HEK293 (cell line): ENCODE measurements at regions not wholly inside any gene's neighbourhood (a gene's known extent, or its start where the extent isn't known, plus 50 kb on each side); places are given as distances from the start of the nearest gene placed in this dataset.

Source experiments
- CTCF ChIA-PET: fragments of 350-600 bp; formaldehyde crosslinking; extraction: SDS; loops from one replicate; lab custom pipeline; 2021; ENCODE audit warnings: antibody characterized with exemption; lab: Yijun Ruan, JAX
- POLR2A ChIA-PET: fragments of 300-600 bp; formaldehyde crosslinking; extraction: SDS; loops from one replicate; lab custom pipeline; 2020; ENCODE audit warnings: antibody characterized with exemption, inconsistent platforms; lab: Yijun Ruan, JAX
- H3K27ac ChIP-seq: fragments of 200-500 bp; sonication (Bioruptor generic); 2 replicates; pipeline ENCODE4 v1.5.1; 2014; ENCODE audit warnings: low read depth, low read length, control low read depth, inconsistent platforms; ENCODE audit errors: extremely low read depth
- H3K36me3 ChIP-seq, 2 experiments: fragments of 200-500 bp in 1 of 2; sonication (Bioruptor generic) in 1 of 2; 1 replicate in 1 of 2; 2 replicates in 1 of 2; pipeline ENCODE4 v1.5.1; 2014 to 2017; ENCODE audit warnings: inconsistent platforms in 2 of 2, low read length in 2 of 2; ENCODE audit not compliant: control insufficient read depth in 2 of 2, insufficient read depth in 1 of 2
- H3K4me1 ChIP-seq: fragments of 200-500 bp; sonication (Bioruptor generic); 2 replicates; pipeline ENCODE4 v1.5.1; 2014; ENCODE audit warnings: mild to moderate bottlenecking, low read length, inconsistent platforms; ENCODE audit not compliant: control insufficient read depth, insufficient read depth
- H3K4me3 ChIP-seq: 2 replicates; pipeline ENCODE4 v1.5.1; 2011; ENCODE audit warnings: low read depth, mild to moderate bottlenecking, control low read depth, low read length, moderate library complexity
- H3K9me3 ChIP-seq: fragments of 200-500 bp; sonication (Bioruptor generic); 2 replicates; pipeline ENCODE4 v1.5.1; 2014; ENCODE audit warnings: low read depth, low read length, inconsistent platforms; ENCODE audit not compliant: control insufficient read depth, insufficient read depth
- HOXC10 ChIP-seq: sonication (generic); formaldehyde crosslinking; IDR thresholded peaks from 2 replicates; pipeline ENCODE4 v1.8.1; 2023; ENCODE audit warnings: mild to moderate bottlenecking, missing genetic modification reagents
- KLF16 ChIP-seq: fragments of 450-650 bp; formaldehyde crosslinking; IDR thresholded peaks from 2 replicates; pipeline ENCODE4 v1.5.1; 2017; ENCODE audit warnings: missing biosample characterization, missing genetic modification characterization
- SALL2 ChIP-seq: fragments of 450-650 bp; formaldehyde crosslinking; IDR thresholded peaks from 2 replicates; pipeline ENCODE4 v1.5.0; 2017; ENCODE audit warnings: missing biosample characterization, mild to moderate bottlenecking, missing genetic modification characterization, borderline replicate concordance
- SCRT1 ChIP-seq: fragments of 450-650 bp; formaldehyde crosslinking; IDR thresholded peaks from 2 replicates; pipeline ENCODE4 v1.5.1; 2016; ENCODE audit warnings: missing biosample characterization, missing genetic modification characterization, borderline replicate concordance
- SP3 ChIP-seq: fragments of 450-650 bp; formaldehyde crosslinking; IDR thresholded peaks from 2 replicates; pipeline ENCODE4 v1.5.1; 2016; ENCODE audit warnings: missing biosample characterization, missing genetic modification characterization
- ZBTB20 ChIP-seq: fragments of 450-650 bp; formaldehyde crosslinking; IDR thresholded peaks from 2 replicates; pipeline ENCODE4 v1.5.1; 2016; ENCODE audit warnings: missing biosample characterization, missing genetic modification characterization
- ZNF112 ChIP-seq: fragments of 450-650 bp; formaldehyde crosslinking; IDR thresholded peaks from 2 replicates; pipeline ENCODE4 v1.5.0; 2017; ENCODE audit warnings: missing biosample characterization, missing genetic modification characterization
- ZNF121 ChIP-seq: fragments of 450-650 bp; formaldehyde crosslinking; IDR thresholded peaks from 2 replicates; pipeline ENCODE4 v1.5.1; 2016; ENCODE audit warnings: missing biosample characterization, missing genetic modification characterization
- ZNF239 ChIP-seq: fragments of 450-650 bp; formaldehyde crosslinking; IDR thresholded peaks from 2 replicates; pipeline ENCODE4 v1.5.1; 2016; ENCODE audit warnings: missing biosample characterization, missing genetic modification characterization
- ZNF311 ChIP-seq: fragments of 450-650 bp; formaldehyde crosslinking; IDR thresholded peaks from 2 replicates; pipeline ENCODE4 v1.5.1; 2017; ENCODE audit warnings: missing biosample characterization, missing genetic modification characterization, borderline replicate concordance
- ZNF404 ChIP-seq: fragments of 450-650 bp; formaldehyde crosslinking; IDR thresholded peaks from 2 replicates; pipeline ENCODE4 v1.5.1; 2017; ENCODE audit warnings: missing biosample characterization, missing genetic modification characterization
- ZNF449 ChIP-seq: fragments of 450-650 bp; formaldehyde crosslinking; IDR thresholded peaks from 2 replicates; pipeline ENCODE4 v1.5.1; 2017; ENCODE audit warnings: missing biosample characterization, mild to moderate bottlenecking, missing genetic modification characterization, moderate library complexity
- ZNF473 ChIP-seq: fragments of 450-650 bp; formaldehyde crosslinking; IDR thresholded peaks from 2 replicates; pipeline ENCODE4 v1.5.1; 2017; ENCODE audit warnings: missing biosample characterization, missing genetic modification characterization
- ZNF544 ChIP-seq: fragments of 450-650 bp; formaldehyde crosslinking; IDR thresholded peaks from 2 replicates; pipeline ENCODE4 v1.5.0; 2017; ENCODE audit warnings: missing biosample characterization, missing genetic modification characterization
- ZNF626 ChIP-seq: fragments of 450-650 bp; sonication (Bioruptor Pico); formaldehyde crosslinking; IDR thresholded peaks from 2 replicates; pipeline ENCODE4 v1.5.1; 2018; ENCODE audit warnings: missing biosample characterization, missing genetic modification characterization, inconsistent platforms
- ZNF654 ChIP-seq: fragments of 450-650 bp; formaldehyde crosslinking; IDR thresholded peaks from 2 replicates; pipeline ENCODE4 v1.5.1; 2016; ENCODE audit warnings: low read depth, missing biosample characterization, missing genetic modification characterization
- ZNF660 ChIP-seq: fragments of 450-650 bp; IDR thresholded peaks from 2 replicates; pipeline ENCODE4 v1.5.1; 2018; ENCODE audit warnings: missing biosample characterization, mild to moderate bottlenecking, missing genetic modification characterization
- ZNF768 ChIP-seq: fragments of 450-650 bp; formaldehyde crosslinking; IDR thresholded peaks from 2 replicates; pipeline ENCODE4 v1.5.1; 2018; ENCODE audit warnings: missing biosample characterization, mild to moderate bottlenecking, missing genetic modification characterization
- ZSCAN16 ChIP-seq: fragments of 450-650 bp; formaldehyde crosslinking; IDR thresholded peaks from 2 replicates; pipeline ENCODE4 v1.5.1; 2016; ENCODE audit warnings: missing biosample characterization, missing genetic modification characterization
- ZSCAN18 ChIP-seq: fragments of 450-650 bp; formaldehyde crosslinking; IDR thresholded peaks from 2 replicates; pipeline ENCODE4 v1.5.1; 2016; ENCODE audit warnings: missing biosample characterization, missing genetic modification characterization
- TF ChIP-seq, protein P1 (sequence below): fragments of 450-650 bp; formaldehyde crosslinking; IDR thresholded peaks from 2 replicates; pipeline ENCODE4 v1.5.1; 2016; ENCODE audit warnings: missing biosample characterization, missing genetic modification characterization, borderline replicate concordance
- TF ChIP-seq, protein P2 (sequence below): fragments of 450-650 bp; formaldehyde crosslinking; IDR thresholded peaks from 2 replicates; pipeline ENCODE4 v1.5.1; 2016; ENCODE audit warnings: missing biosample characterization, missing genetic modification characterization
- TF ChIP-seq, protein P3 (sequence below): fragments of 450-650 bp; formaldehyde crosslinking; IDR thresholded peaks from 2 replicates; pipeline ENCODE4 v1.5.1; 2016; ENCODE audit warnings: missing biosample characterization, missing genetic modification characterization
- TF ChIP-seq, protein P4 (sequence below): fragments of 450-650 bp; formaldehyde crosslinking; IDR thresholded peaks from 2 replicates; pipeline ENCODE4 v1.5.1; 2016; ENCODE audit warnings: missing biosample characterization, missing genetic modification characterization

GRCh38 chr9:116002624-116003023, 151.0 kb upstream of the PAPPA start (continued):
- TF ChIP-seq, protein P1, sequence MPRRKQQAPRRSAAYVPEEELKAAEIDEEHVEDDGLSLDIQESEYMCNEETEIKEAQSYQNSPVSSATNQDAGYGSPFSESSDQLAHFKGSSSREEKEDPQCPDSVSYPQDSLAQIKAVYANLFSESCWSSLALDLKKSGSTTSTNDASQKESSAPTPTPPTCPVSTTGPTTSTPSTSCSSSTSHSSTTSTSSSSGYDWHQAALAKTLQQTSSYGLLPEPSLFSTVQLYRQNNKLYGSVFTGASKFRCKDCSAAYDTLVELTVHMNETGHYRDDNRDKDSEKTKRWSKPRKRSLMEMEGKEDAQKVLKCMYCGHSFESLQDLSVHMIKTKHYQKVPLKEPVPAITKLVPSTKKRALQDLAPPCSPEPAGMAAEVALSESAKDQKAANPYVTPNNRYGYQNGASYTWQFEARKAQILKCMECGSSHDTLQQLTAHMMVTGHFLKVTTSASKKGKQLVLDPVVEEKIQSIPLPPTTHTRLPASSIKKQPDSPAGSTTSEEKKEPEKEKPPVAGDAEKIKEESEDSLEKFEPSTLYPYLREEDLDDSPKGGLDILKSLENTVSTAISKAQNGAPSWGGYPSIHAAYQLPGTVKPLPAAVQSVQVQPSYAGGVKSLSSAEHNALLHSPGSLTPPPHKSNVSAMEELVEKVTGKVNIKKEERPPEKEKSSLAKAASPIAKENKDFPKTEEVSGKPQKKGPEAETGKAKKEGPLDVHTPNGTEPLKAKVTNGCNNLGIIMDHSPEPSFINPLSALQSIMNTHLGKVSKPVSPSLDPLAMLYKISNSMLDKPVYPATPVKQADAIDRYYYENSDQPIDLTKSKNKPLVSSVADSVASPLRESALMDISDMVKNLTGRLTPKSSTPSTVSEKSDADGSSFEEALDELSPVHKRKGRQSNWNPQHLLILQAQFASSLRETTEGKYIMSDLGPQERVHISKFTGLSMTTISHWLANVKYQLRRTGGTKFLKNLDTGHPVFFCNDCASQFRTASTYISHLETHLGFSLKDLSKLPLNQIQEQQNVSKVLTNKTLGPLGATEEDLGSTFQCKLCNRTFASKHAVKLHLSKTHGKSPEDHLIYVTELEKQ (tag by site-specific recombination), result no peak
- TF ChIP-seq SCRT1 (tag by site-specific recombination) (no peak), ZSCAN16 (tag by site-specific recombination) (no peak), ZSCAN18 (tag by site-specific recombination) (no peak), HOXC10 (CRISPR knock-in tag) (no peak), SP3 (no peak), ZNF768 (tag by site-specific recombination) (no peak), ZNF660 (tag by site-specific recombination) (no peak), ZNF404 (tag by site-specific recombination) (no peak), KLF16 (tag by site-specific recombination) (no peak), SALL2 (tag by site-specific recombination) (no peak)

GRCh38 chr9:116003397-116003796, 150.2 kb upstream of the PAPPA start:
- TF ChIP-seq ZNF473 (tag by site-specific recombination) (no peak), ZNF626 (tag by site-specific recombination) (no peak), ZNF654 (no peak), KLF16 (tag by site-specific recombination) (no peak), ZNF311 (no peak), ZNF121 (no peak), ZBTB20 (tag by site-specific recombination) (no peak), ZNF239 (no peak), ZNF449 (tag by site-specific recombination) (no peak), ZNF112 (no peak), ZNF544 (tag by site-specific recombination) (no peak)
- TF ChIP-seq, protein P2, sequence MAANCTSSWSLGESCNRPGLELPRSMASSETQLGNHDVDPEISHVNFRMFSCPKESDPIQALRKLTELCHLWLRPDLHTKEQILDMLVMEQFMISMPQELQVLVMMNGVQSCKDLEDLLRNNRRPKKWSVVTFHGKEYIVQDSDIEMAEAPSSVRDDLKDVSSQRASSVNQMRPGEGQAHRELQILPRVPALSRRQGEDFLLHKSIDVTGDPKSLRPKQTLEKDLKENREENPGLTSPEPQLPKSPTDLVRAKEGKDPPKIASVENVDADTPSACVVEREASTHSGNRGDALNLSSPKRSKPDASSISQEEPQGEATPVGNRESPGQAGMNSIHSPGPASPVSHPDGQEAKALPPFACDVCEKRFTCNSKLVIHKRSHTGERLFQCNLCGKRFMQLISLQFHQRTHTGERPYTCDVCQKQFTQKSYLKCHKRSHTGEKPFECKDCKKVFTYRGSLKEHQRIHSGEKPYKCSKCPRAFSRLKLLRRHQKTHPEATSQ (tag by site-specific recombination), result no peak
- TF ChIP-seq, protein P3, sequence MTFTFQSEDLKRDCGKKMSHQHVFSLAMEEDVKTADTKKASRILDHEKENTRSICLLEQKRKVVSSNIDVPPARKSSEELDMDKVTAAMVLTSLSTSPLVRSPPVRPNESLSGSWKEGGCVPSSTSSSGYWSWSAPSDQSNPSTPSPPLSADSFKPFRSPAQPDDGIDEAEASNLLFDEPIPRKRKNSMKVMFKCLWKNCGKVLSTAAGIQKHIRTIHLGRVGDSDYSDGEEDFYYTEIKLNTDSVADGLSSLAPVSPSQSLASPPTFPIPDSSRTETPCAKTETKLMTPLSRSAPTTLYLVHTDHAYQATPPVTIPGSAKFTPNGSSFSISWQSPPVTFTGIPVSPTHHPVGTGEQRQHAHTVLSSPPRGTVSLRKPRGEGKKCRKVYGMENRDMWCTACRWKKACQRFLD (tag by site-specific recombination), result no peak
- TF ChIP-seq, protein P4, sequence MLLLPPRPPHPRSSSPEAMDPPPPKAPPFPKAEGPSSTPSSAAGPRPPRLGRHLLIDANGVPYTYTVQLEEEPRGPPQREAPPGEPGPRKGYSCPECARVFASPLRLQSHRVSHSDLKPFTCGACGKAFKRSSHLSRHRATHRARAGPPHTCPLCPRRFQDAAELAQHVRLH, result no peak
- Histone ChIP-seq H3K27ac (no peak overlapping the region), H3K9me3 (no peaks in the 10 kb centered on the region), H3K36me3 (no peaks in the 10 kb centered on the region), H3K4me3 (no peak overlapping the region), H3K4me1 (no peaks in the 10 kb centered on the region)
- ChIA-PET POLR2A (no interaction called here), CTCF (no interaction called here)
